Stimulated activated effector memory CD8-positive, alpha-beta T cell treated with anti-CD3 and anti-CD28 coated beads, Interleukin-12 subunit alpha, Interleukin-12 subunit beta, amount 100 ng/mL, for 72 hours (primary cell): ENCODE measurements at regions not wholly inside any gene's neighbourhood (a gene's known extent, or its start where the extent isn't known, plus 50 kb on each side); places are given as distances from the start of the nearest gene placed in this dataset.

Source experiments
- ATAC-seq: fragments of 150-1000 bp; cut with Tn5 transposase; 2 replicates; pipeline ENCODE4 v1.10.0; 2021
- DNase-seq, 2 donors: peaks; one replicate each; pipeline ENCODE4 v3.0.0; 2021 to 2022; ENCODE audit warnings: low spot score in 2 of 2
- H3K27ac Mint-ChIP-seq: one replicate; pipeline ENCODE4 v1.8.0; 2022; ENCODE audit warnings: mild to moderate bottlenecking, mixed read lengths
- H3K36me3 Mint-ChIP-seq: one replicate; pipeline ENCODE4 v1.8.0; 2022; ENCODE audit warnings: mild to moderate bottlenecking, mixed read lengths
- H3K4me1 Mint-ChIP-seq: one replicate; pipeline ENCODE4 v1.8.0; 2022; ENCODE audit warnings: mixed read lengths
- H3K4me3 Mint-ChIP-seq: one replicate; pipeline ENCODE4 v1.8.0; 2022; ENCODE audit warnings: mild to moderate bottlenecking, mixed read lengths
- H3K9me3 Mint-ChIP-seq: one replicate; pipeline ENCODE4 v1.8.0; 2022; ENCODE audit warnings: mixed read lengths

DNA sequence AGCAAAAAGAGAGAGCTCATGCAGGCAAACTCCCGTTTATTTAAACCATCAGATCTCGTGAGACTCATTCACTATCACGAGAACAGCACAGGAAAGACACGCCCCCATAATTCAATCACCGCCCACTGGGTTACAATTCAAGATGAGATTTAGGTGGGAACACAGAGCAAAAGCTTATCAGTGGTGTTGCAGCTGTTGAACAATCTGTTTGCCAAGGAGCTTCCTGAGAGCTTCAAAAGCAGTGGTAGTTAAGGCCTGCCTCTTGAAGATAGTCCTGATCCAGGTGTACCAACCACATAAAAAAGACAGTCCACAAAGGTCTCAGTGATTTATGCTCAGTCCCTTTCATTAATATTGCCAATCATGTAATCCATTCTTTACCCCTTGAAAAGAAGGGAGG, 269.4 kb upstream of the IRAK1BP1 start:
- no peak for DNase-seq
- H3K9me3 Mint-ChIP-seq: peaks cover 12% of the 10 kb centered on the region
- no peak overlapping the region for H3K4me3 Mint-ChIP-seq
- H3K4me1 Mint-ChIP-seq: no peaks in the 10 kb centered on the region
- no peaks in the 10 kb centered on the region for H3K36me3 Mint-ChIP-seq
- H3K27ac Mint-ChIP-seq: no peak overlapping the region
- no peak for ATAC-seq

DNA sequence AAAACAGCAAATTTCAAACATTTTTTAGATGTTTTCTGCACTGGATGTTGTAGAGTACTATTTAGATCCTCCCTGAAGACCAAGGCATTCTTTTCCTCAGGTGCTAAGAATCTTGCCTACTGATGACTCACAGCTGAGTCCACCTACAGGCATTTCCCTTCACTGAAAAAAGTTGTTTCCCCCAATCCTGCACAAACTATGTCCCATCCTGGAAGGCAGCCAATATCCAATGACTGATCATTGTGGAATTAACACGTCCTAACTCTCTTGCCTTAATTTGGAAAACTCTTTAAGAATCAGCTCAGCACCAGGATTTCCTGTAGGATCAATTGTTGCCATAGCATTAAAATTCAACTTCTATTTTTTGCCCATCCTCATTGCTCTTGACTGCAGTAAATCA, 268.4 kb upstream of the IRAK1BP1 start:
- Mint-ChIP-seq H3K4me1 (no peaks in the 10 kb centered on the region), H3K4me3 (no peak overlapping the region), H3K9me3 (peaks cover 12% of the 10 kb centered on the region), H3K36me3 (no peaks in the 10 kb centered on the region), H3K27ac (no peak overlapping the region)
- ATAC-seq (no peak), DNase-seq (no peak)

DNA sequence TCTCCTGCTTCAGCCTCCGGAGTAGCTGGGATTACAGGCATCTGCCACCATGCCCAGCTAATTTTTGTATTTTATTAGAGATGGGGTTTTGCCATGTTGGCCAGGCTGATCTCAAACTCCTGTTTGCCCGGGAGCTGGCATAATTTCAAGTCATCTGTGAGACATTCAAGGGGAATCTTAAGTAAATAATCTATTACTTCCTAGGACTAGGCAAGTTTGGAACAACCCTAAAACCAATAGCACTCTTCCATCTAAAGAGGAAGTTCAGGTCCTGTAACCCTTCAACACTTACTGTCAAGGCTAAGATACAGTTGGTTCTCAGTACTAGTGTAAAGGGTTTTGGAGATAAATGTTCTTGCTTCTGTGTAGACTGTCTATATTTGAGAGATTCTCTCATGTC, 267.8 kb upstream of the IRAK1BP1 start:
- Mint-ChIP-seq H3K36me3 (no peaks in the 10 kb centered on the region), H3K9me3 (peaks cover 12% of the 10 kb centered on the region), H3K27ac (no peak overlapping the region), H3K4me1 (no peaks in the 10 kb centered on the region), H3K4me3 (no peak overlapping the region)
- ATAC-seq: no peak
- no peak for DNase-seq

- Mint-ChIP-seq H3K27ac (no peak overlapping the region), H3K4me1 (no peaks in the 10 kb centered on the region), H3K4me3 (no peak overlapping the region), H3K9me3 (peaks cover 4% of the 10 kb centered on the region), H3K36me3 (no peaks in the 10 kb centered on the region)
- no peak for ATAC-seq
- DNase-seq: no peak
These were observed 261.4 kb upstream of the IRAK1BP1 start for GRCh38 chr6:78605909-78606446.

DNA sequence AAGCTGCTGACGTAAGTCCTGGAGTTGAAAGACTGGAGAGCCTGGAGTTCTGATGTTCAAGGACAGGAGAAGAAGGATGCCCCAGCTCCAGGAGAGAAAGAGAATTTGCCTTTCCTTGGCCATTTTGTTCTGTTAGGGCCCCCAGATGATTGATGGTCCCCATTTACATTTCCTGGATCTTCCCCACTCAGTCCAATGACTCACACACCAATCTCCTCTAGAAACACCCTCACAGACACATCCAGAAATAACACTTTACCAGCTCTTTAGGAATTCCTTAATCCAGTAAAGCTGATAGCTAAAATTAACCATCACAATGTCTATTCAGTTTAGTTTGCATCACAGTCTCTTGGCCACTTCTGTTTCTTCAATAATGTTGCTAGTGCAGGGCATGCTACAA, 260.2 kb upstream of the IRAK1BP1 start:
- ATAC-seq (no peak), DNase-seq (no peak)
- Mint-ChIP-seq H3K4me3 (no peak overlapping the region), H3K9me3 (peaks cover 4% of the 10 kb centered on the region), H3K36me3 (no peaks in the 10 kb centered on the region), H3K4me1 (no peaks in the 10 kb centered on the region), H3K27ac (no peak overlapping the region)

DNA sequence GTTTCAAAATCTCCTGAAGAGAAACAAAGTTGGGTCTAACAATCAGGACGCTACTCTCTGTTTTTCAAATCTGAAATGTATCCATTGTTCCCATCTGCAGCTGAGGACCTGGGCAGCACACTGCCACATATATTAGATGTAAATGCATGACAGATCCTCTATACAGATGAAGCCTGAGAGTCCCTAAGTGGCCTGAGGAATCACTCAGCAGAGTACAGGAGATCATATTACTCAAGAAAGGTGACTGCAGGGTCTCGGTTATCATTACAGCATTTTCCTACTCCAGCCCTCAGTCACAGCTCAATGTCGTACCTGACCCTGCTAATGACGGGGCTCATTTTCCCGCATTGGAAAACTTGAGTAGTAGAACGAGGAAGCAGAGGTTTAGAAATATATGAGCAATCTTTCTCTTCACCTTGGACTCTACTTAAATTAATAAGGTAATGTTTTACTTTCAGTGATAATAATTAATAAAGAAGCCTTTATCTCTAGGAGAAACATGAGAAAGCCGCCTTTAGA, 256.2 kb upstream of the IRAK1BP1 start:
- H3K4me1 Mint-ChIP-seq: no peaks in the 10 kb centered on the region
- H3K9me3 Mint-ChIP-seq: peaks cover 6% of the 10 kb centered on the region
- no peak for ATAC-seq
- H3K4me3 Mint-ChIP-seq: no peak overlapping the region
- no peak overlapping the region for H3K27ac Mint-ChIP-seq
- DNase-seq: no peak
- no peaks in the 10 kb centered on the region for H3K36me3 Mint-ChIP-seq

DNA sequence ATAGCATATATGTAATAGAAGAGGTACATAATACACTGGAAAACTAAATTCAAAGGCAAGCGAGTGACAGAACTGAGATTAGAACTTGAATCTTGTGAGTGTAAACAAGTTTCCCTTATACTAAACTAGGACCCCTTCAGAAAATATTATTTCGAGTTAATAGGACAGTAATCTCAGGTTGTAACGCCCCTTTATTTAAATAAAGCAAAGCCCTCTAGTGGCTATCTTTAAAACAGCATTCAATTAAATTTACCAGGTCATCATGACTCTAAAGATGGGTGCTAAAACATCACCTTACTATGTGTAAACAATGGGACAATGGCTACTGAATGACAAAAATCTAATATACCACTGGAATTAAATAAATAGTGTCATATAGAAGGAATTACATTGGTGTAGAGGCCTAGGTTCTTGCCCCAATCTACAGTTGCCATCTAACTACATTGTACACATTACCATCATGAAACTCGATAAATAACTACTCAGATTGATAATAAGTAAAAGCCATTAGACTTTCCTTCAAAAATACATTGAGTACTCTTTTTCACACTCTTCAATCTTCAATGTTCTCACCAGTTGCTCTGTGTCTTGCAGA, 255.4 kb upstream of the IRAK1BP1 start:
- Mint-ChIP-seq H3K4me3 (no peak overlapping the region), H3K36me3 (no peaks in the 10 kb centered on the region), H3K9me3 (peaks cover 5% of the 10 kb centered on the region), H3K27ac (no peak overlapping the region), H3K4me1 (no peaks in the 10 kb centered on the region)
- no peak for DNase-seq
- ATAC-seq: no peak

- no peak overlapping the region for H3K4me3 Mint-ChIP-seq
- H3K4me1 Mint-ChIP-seq: no peaks in the 10 kb centered on the region
- no peak for DNase-seq
- H3K36me3 Mint-ChIP-seq: no peaks in the 10 kb centered on the region
- H3K9me3 Mint-ChIP-seq: peaks cover 5% of the 10 kb centered on the region
- no peak for ATAC-seq
- no peak overlapping the region for H3K27ac Mint-ChIP-seq
These were observed 252.4 kb upstream of the IRAK1BP1 start for GRCh38 chr6:78614961-78615360.

DNA sequence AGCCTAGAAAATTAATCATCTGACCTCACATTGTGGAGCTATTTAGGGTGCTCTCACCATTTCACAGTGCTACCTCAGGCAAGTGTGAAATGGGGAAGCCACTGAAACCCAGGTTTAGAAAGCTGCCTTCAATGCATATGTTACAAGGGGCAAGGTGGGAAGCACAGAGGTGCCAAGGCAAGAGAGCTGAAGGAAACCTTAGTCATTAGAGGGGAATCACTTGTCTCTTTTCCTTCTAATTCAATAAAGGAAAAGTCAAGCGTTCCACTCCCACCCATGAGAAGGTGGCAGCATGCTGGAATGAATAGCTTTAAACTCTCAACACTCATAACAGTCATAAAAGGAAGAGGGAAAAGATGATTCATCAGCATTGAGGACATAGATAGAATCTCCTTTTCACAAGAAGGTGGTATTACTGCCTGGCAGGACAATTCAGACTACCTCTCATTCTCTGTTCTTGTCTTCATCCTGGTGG, 251.9 kb upstream of the IRAK1BP1 start:
- H3K36me3 Mint-ChIP-seq: no peaks in the 10 kb centered on the region
- H3K4me3 Mint-ChIP-seq: no peak overlapping the region
- ATAC-seq: no peak

GRCh38 chr6:78618970-78619369, 248.4 kb upstream of the IRAK1BP1 start:
- no peaks in the 10 kb centered on the region for H3K36me3 Mint-ChIP-seq
- H3K4me3 Mint-ChIP-seq: no peak overlapping the region
- no peak overlapping the region for H3K27ac Mint-ChIP-seq
- H3K4me1 Mint-ChIP-seq: no peaks in the 10 kb centered on the region
- DNase-seq (no peak), ATAC-seq (no peak)
- peaks cover 5% of the 10 kb centered on the region for H3K9me3 Mint-ChIP-seq

More for the DNA sequence above, 251.9 kb upstream of the IRAK1BP1 start:
- Mint-ChIP-seq H3K27ac (no peak overlapping the region), H3K9me3 (peaks cover 5% of the 10 kb centered on the region), H3K4me1 (no peaks in the 10 kb centered on the region)
- no peak for DNase-seq

- no peak overlapping the region for H3K4me3 Mint-ChIP-seq
- H3K4me1 Mint-ChIP-seq: no peaks in the 10 kb centered on the region
- H3K36me3 Mint-ChIP-seq: no peaks in the 10 kb centered on the region
- H3K9me3 Mint-ChIP-seq: no peaks in the 10 kb centered on the region
- ATAC-seq: no peak
- DNase-seq: no peak
- H3K27ac Mint-ChIP-seq: no peak overlapping the region
These were observed 243.8 kb upstream of the IRAK1BP1 start for GRCh38 chr6:78623554-78623953.

- DNase-seq (no peak), ATAC-seq (no peak)
- Mint-ChIP-seq H3K36me3 (no peaks in the 10 kb centered on the region), H3K4me1 (no peaks in the 10 kb centered on the region), H3K27ac (no peak overlapping the region), H3K4me3 (no peak overlapping the region), H3K9me3 (no peaks in the 10 kb centered on the region)
These were observed 238.1 kb upstream of the IRAK1BP1 start for GRCh38 chr6:78629154-78629721.

DNA sequence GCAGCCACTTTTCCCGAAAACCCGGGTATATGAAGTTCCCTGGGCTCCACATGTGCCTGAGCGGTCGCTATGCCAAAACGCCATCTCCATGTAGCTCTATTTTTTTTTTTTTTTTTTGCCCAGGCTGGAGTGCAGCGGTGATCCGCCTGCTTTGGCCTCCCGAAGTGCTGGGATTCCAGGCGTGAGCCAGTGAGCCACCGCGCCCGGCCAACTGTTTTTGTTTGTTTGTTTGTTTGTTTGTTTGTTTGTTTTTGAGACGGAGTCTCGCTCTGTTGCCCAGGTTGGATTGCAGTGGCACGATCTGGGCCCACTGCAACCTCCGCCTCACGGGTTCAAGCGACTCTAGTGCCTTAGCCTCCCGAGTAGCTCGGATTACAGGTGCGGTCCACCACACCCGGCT, 237.5 kb upstream of the IRAK1BP1 start:
- ATAC-seq: no peak
- H3K4me1 Mint-ChIP-seq: no peaks in the 10 kb centered on the region
- no peak overlapping the region for H3K4me3 Mint-ChIP-seq
- H3K36me3 Mint-ChIP-seq: no peaks in the 10 kb centered on the region
- H3K9me3 Mint-ChIP-seq: no peaks in the 10 kb centered on the region
- no peak for DNase-seq
- H3K27ac Mint-ChIP-seq: no peak overlapping the region

DNA sequence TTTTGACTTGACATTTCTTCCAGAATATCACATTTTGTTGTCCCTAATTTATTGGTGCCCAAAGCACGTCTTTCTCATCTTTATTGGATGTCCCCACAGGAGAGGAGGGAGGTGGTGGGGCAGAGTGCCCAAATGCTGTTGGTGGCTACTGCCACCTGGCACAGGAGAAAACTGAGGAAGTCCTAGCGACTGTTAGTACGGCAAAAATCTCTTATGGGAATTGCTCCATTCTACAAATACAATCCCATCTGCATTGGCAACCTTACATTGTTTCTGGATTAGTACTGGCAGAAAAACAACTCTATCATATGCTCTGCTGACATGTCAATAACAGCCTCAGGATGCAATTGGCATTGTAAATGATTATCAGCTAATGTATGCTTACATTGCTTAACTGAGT, 235.4 kb upstream of the IRAK1BP1 start:
- DNase-seq (no peak), ATAC-seq (no peak)
- H3K36me3 Mint-ChIP-seq: no peaks in the 10 kb centered on the region
- no peak overlapping the region for H3K4me3 Mint-ChIP-seq
- H3K4me1 Mint-ChIP-seq: no peaks in the 10 kb centered on the region
- no peaks in the 10 kb centered on the region for H3K9me3 Mint-ChIP-seq
- H3K27ac Mint-ChIP-seq: no peak overlapping the region

- DNase-seq: no peak
- H3K9me3 Mint-ChIP-seq: peaks cover 5% of the 10 kb centered on the region
- no peak overlapping the region for H3K4me3 Mint-ChIP-seq
- no peaks in the 10 kb centered on the region for H3K4me1 Mint-ChIP-seq
- no peak overlapping the region for H3K27ac Mint-ChIP-seq
- H3K36me3 Mint-ChIP-seq: no peaks in the 10 kb centered on the region
- no peak for ATAC-seq
These were observed 227.9 kb upstream of the IRAK1BP1 start for GRCh38 chr6:78639111-78640110.
